Suprapubic skin (tissue), 4 donors: ENCODE measurements at regions not wholly inside any gene's neighbourhood (a gene's known extent, or its start where the extent isn't known, plus 50 kb on each side); places are given as distances from the start of the nearest gene placed in this dataset.

Experiments
- CTCF ChIP-seq, 2 donors: fragments of 200-600 bp in 1 of 2; fragments of 450-650 bp in 1 of 2; sonication (generic) in 1 of 2; IDR thresholded peaks; one replicate each; pipeline ENCODE4 v1.5.1; 2016 to 2019; ENCODE audit warnings: antibody characterized with exemption in 2 of 2, mild to moderate bottlenecking in 1 of 2, moderate library complexity in 1 of 2
- POLR2A ChIP-seq, 2 donors: fragments of 450-650 bp; IDR thresholded peaks; one replicate each; pipeline ENCODE4 v1.6.1; 2017; ENCODE audit warnings: antibody characterized with exemption in 2 of 2, mild to moderate bottlenecking in 2 of 2, moderate library complexity in 2 of 2
- POLR2AphosphoS5 ChIP-seq, 3 donors: sonication (generic); formaldehyde crosslinking; IDR thresholded peaks; one replicate each; pipeline ENCODE4 v1.6.1; 2017; ENCODE audit warnings: antibody characterized with exemption in 3 of 3

GRCh38 chr3:154904328-154904727, 175.8 kb upstream of the MME start:
- no peak for TF ChIP-seq CTCF (IDR thresholded peaks at IDR 0.05)
- no peak for TF ChIP-seq POLR2AphosphoS5 (IDR thresholded peaks at IDR 0.05)
- no peak for TF ChIP-seq POLR2A (IDR thresholded peaks at IDR 0.05)
